ENCODE measurements at regions not wholly inside any gene's neighbourhood (a gene's known extent, or its start where the extent isn't known, plus 50 kb on each side); places are given as distances from the start of the nearest gene placed in this dataset.
A peak's percentile ranks its signal among the peaks of the same experiment; 100 is the strongest.

- DNase-seq (ENCODE audit: low read depth, low spot score) = no peak
- no peak overlapping the region for H3K4me3 ChIP-seq (ENCODE audit: low read length)
Observed at GRCh38 chr9:88077071-88077617, 61.1 kb downstream of the SPATA31C2 start.

- peak; percentile 19 for DNase-seq (ENCODE audit: low read depth, low spot score)
- peak overlapping the region; percentile 51 for H3K4me3 ChIP-seq (ENCODE audit: low read length)
Observed at GRCh38 chr9:88076286-88077070, 61.8 kb downstream of the SPATA31C2 start.

- DNase-seq (ENCODE audit: low read depth, low spot score) = no peak
Observed at GRCh38 chr9:88075966-88076285, 62.3 kb downstream of the SPATA31C2 start.

GRCh38 chr9:88075506-88075905, 62.8 kb downstream of the SPATA31C2 start:
- DNase-seq (ENCODE audit: low read depth, low spot score) = no peak
- H3K4me3 ChIP-seq (ENCODE audit: low read length) = no peak overlapping the region

More at GRCh38 chr9:88075966-88076285, 62.3 kb downstream of the SPATA31C2 start:
- H3K4me3 ChIP-seq (ENCODE audit: low read length) = peak overlapping the region; percentile 51

- no peak overlapping the region for H3K4me3 ChIP-seq (ENCODE audit: low read length)
- no peak for DNase-seq (ENCODE audit: low read depth, low spot score)
Observed at GRCh38 chr9:88074931-88075330, 63.3 kb downstream of the SPATA31C2 start.

- no peak overlapping the region for H3K4me3 ChIP-seq (ENCODE audit: low read length)
- DNase-seq (ENCODE audit: low read depth, low spot score) = no peak
Observed at GRCh38 chr9:88072831-88073375, 65.4 kb downstream of the SPATA31C2 start.

GRCh38 chr9:88071331-88071730, 66.9 kb downstream of the SPATA31C2 start:
- DNase-seq (ENCODE audit: low read depth, low spot score) = no peak
- no peak overlapping the region for H3K4me3 ChIP-seq (ENCODE audit: low read length)

GRCh38 chr9:88065619-88066018, 72.7 kb downstream of the SPATA31C2 start:
- H3K4me3 ChIP-seq (ENCODE audit: low read length) = no peak overlapping the region
- no peak for DNase-seq (ENCODE audit: low read depth, low spot score)

GRCh38 chr9:88064554-88064953, 73.7 kb downstream of the SPATA31C2 start:
- no peak for DNase-seq (ENCODE audit: low read depth, low spot score)
- H3K4me3 ChIP-seq (ENCODE audit: low read length) = no peak overlapping the region

- DNase-seq (ENCODE audit: low read depth, low spot score) = no peak
Observed at GRCh38 chr9:88060746-88061145, 77.5 kb downstream of the SPATA31C2 start.

GRCh38 chr9:88059469-88059868, 78.8 kb downstream of the SPATA31C2 start:
- peak; percentile 37 for DNase-seq (ENCODE audit: low read depth, low spot score)
- H3K4me3 ChIP-seq (ENCODE audit: low read length) = no peak overlapping the region

More at GRCh38 chr9:88060746-88061145, 77.5 kb downstream of the SPATA31C2 start:
- H3K4me3 ChIP-seq (ENCODE audit: low read length) = no peak overlapping the region

- no peak for DNase-seq (ENCODE audit: low read depth, low spot score)
- no peak overlapping the region for H3K4me3 ChIP-seq (ENCODE audit: low read length)
Observed at GRCh38 chr9:88056876-88057275, 81.4 kb downstream of the SPATA31C2 start.

GRCh38 chr9:88053856-88054501, 79.6 kb upstream of the CDK20 start:
- no peak overlapping the region for H3K4me3 ChIP-seq (ENCODE audit: low read length)
- DNase-seq (ENCODE audit: low read depth, low spot score) = no peak

- no peak overlapping the region for H3K4me3 ChIP-seq (ENCODE audit: low read length)
- DNase-seq (ENCODE audit: low read depth, low spot score) = no peak
Observed at GRCh38 chr9:88052321-88052965, 78.1 kb upstream of the CDK20 start.

- no peak overlapping the region for H3K4me3 ChIP-seq (ENCODE audit: low read length)
- DNase-seq (ENCODE audit: low read depth, low spot score) = no peak
Observed at GRCh38 chr9:88051138-88051537, 76.8 kb upstream of the CDK20 start.

GRCh38 chr9:88049677-88050307, 75.5 kb upstream of the CDK20 start:
- no peak for DNase-seq (ENCODE audit: low read depth, low spot score)

GRCh38 chr9:88046542-88046941, 72.2 kb upstream of the CDK20 start:
- H3K4me3 ChIP-seq (ENCODE audit: low read length) = no peak overlapping the region
- DNase-seq (ENCODE audit: low read depth, low spot score) = no peak

More at GRCh38 chr9:88049677-88050307, 75.5 kb upstream of the CDK20 start:
- H3K4me3 ChIP-seq (ENCODE audit: low read length) = no peak overlapping the region

GRCh38 chr9:88045686-88046085, 71.4 kb upstream of the CDK20 start:
- no peak for DNase-seq (ENCODE audit: low read depth, low spot score)

GRCh38 chr9:88044200-88044599, 69.9 kb upstream of the CDK20 start:
- no peak overlapping the region for H3K4me3 ChIP-seq (ENCODE audit: low read length)
- DNase-seq (ENCODE audit: low read depth, low spot score) = no peak

More at GRCh38 chr9:88045686-88046085, 71.4 kb upstream of the CDK20 start:
- no peak overlapping the region for H3K4me3 ChIP-seq (ENCODE audit: low read length)

Measured in Jurkat, Clone E6-1 (cell line).